Prostate gland (tissue), 2 donors: ENCODE measurements at regions not wholly inside any gene's neighbourhood (a gene's known extent, or its start where the extent isn't known, plus 50 kb on each side); places are given as distances from the start of the nearest gene placed in this dataset.

ENCODE experiments used
- DNase-seq: peaks from one replicate; pipeline ENCODE4 v3.0.0-alpha.2; 2019; ENCODE audit warnings: low spot score
- H3K27ac ChIP-seq, 2 donors: fragments of 200-600 bp; sonication (generic); 2 replicates each; pipeline ENCODE4 v1.5.1; 2017 to 2019
- H3K27me3 ChIP-seq: fragments of 200-600 bp; sonication (generic); replicated peaks from 2 replicates; pipeline ENCODE4 v1.5.1; 2019; ENCODE audit not compliant: insufficient read depth
- H3K36me3 ChIP-seq, 2 donors: fragments of 200-600 bp; sonication (generic); 1 replicate in 1 of 2; 2 replicates in 1 of 2; pipeline versions ENCODE4 v1.5.1 to v1.8.1; 2017 to 2019
- H3K4me1 ChIP-seq: fragments of 200-600 bp; sonication (generic); replicated peaks from 2 replicates; pipeline ENCODE4 v1.5.1; 2019
- H3K4me3 ChIP-seq, 2 donors: fragments of 200-600 bp; sonication (generic); 2 replicates each; pipeline ENCODE4 v1.5.1; 2017 to 2019
- H3K9me3 ChIP-seq: fragments of 200-600 bp; sonication (generic); 2 replicates; pipeline ENCODE4 v1.5.1; 2017
- CTCF ChIP-seq, 4 experiments: fragments of 200-600 bp in 2 of 4; fragments of 450-650 bp in 2 of 4; sonication (generic) in 2 of 4; IDR thresholded peaks; 1 replicate in 3 of 4; 2 replicates in 1 of 4; pipeline ENCODE4 v1.5.1; 2016 to 2019; ENCODE audit warnings: antibody characterized with exemption in 4 of 4, mild to moderate bottlenecking in 2 of 4, moderate library complexity in 2 of 4
- POLR2A ChIP-seq: fragments of 450-650 bp; IDR thresholded peaks from one replicate; pipeline ENCODE4 v1.6.1; 2016; ENCODE audit warnings: antibody characterized with exemption, mild to moderate bottlenecking
- POLR2AphosphoS5 ChIP-seq: sonication (generic); formaldehyde crosslinking; IDR thresholded peaks from one replicate; pipeline ENCODE4 v1.6.1; 2017; ENCODE audit warnings: antibody characterized with exemption
- WGBS: methylation state at CpG from one replicate; pipeline ENCODE4 v1.1.5; 2018; 5-methylcytosine and 5-hydroxymethylcytosine counted together
- intact Hi-C: fragments of 100-400 bp; cut with DNase I; formaldehyde crosslinking; loops from one replicate; pipeline ENCODE4 v1.14.2; 2022

GRCh38 chr5:164688437-164688836 lies 1183.0 kb downstream of the MAT2B start:
- 91% methylated on average over 2 of the region's 2 CpGs for WGBS
- Histone ChIP-seq H3K27ac (no peak overlapping the region), H3K27me3 (no peaks in the 10 kb centered on the region), H3K9me3 (no peaks in the 10 kb centered on the region), H3K36me3 (no peaks in the 10 kb centered on the region), H3K4me1 (no peaks in the 10 kb centered on the region), H3K4me3 (no peak overlapping the region)
- intact Hi-C loops = no loop called here
- TF ChIP-seq CTCF (IDR thresholded peaks at IDR 0.05) = no peak
- no peak for TF ChIP-seq POLR2A
- TF ChIP-seq POLR2AphosphoS5 = no peak
- no peak for DNase-seq

GRCh38 chr5:164708831-164709230 lies 1203.4 kb downstream of the MAT2B start:
- Histone ChIP-seq H3K27me3 (no peaks in the 10 kb centered on the region), H3K4me3 (no peak overlapping the region), H3K4me1 (no peaks in the 10 kb centered on the region), H3K27ac (no peak overlapping the region), H3K9me3 (no peaks in the 10 kb centered on the region), H3K36me3 (no peaks in the 10 kb centered on the region)
- intact Hi-C loops = no loop called here
- WGBS = 26% methylated on average over 7 of the region's 7 CpGs
- no peak for DNase-seq
- TF ChIP-seq POLR2AphosphoS5 (no peak), CTCF (IDR thresholded peaks at IDR 0.05) (no peak), POLR2A (no peak)

GRCh38 chr5:164713682-164714081 lies 1208.3 kb downstream of the MAT2B start:
- H3K9me3 ChIP-seq = no peaks in the 10 kb centered on the region
- intact Hi-C loops = no loop called here
- WGBS = 90% methylated on average over 2 of the region's 2 CpGs
- H3K27me3 ChIP-seq = no peaks in the 10 kb centered on the region
- H3K4me1 ChIP-seq = no peaks in the 10 kb centered on the region
- DNase-seq = no peak
- no peak overlapping the region for H3K27ac ChIP-seq
- TF ChIP-seq CTCF (IDR thresholded peaks at IDR 0.05) (no peak), POLR2A (no peak), POLR2AphosphoS5 (no peak)
- H3K36me3 ChIP-seq = no peaks in the 10 kb centered on the region
- H3K4me3 ChIP-seq = no peak overlapping the region

GRCh38 chr5:164721116-164721515 lies 1215.7 kb downstream of the MAT2B start:
- intact Hi-C loops = no loop called here
- H3K4me1 ChIP-seq = no peaks in the 10 kb centered on the region
- TF ChIP-seq POLR2AphosphoS5 = no peak
- no peak for TF ChIP-seq POLR2A
- no peak for TF ChIP-seq CTCF (IDR thresholded peaks at IDR 0.05)

GRCh38 chr5:164721656-164722055 lies 1216.2 kb downstream of the MAT2B start:
- Histone ChIP-seq H3K9me3 (no peaks in the 10 kb centered on the region), H3K4me1 (no peaks in the 10 kb centered on the region), H3K27me3 (no peaks in the 10 kb centered on the region), H3K27ac (no peak overlapping the region), H3K4me3 (no peak overlapping the region), H3K36me3 (no peaks in the 10 kb centered on the region)
- intact Hi-C loops = no loop called here
- TF ChIP-seq POLR2AphosphoS5 (no peak), CTCF (IDR thresholded peaks at IDR 0.05) (no peak), POLR2A (no peak)
- no peak for DNase-seq
- WGBS = 94% methylated on average over 1 of the region's 1 CpG

More at GRCh38 chr5:164721116-164721515, 1215.7 kb downstream of the MAT2B start:
- no peaks in the 10 kb centered on the region for H3K36me3 ChIP-seq
- no peaks in the 10 kb centered on the region for H3K27me3 ChIP-seq
- H3K27ac ChIP-seq = no peak overlapping the region
- DNase-seq = no peak
- H3K9me3 ChIP-seq = no peaks in the 10 kb centered on the region
- H3K4me3 ChIP-seq = no peak overlapping the region
